Spleen (tissue), 11 donors: ENCODE measurements at regions not wholly inside any gene's neighbourhood (a gene's known extent, or its start where the extent isn't known, plus 50 kb on each side); places are given as distances from the start of the nearest gene placed in this dataset.

Experiments used
- DNase-seq: peaks from one replicate; pipeline ENCODE4 v3.0.0-alpha.2; 2020
- H3K27ac ChIP-seq, 8 donors: fragments of 200-600 bp; sonication (generic) in 7 of 8; 1 replicate in 4 of 8; 2 replicates in 4 of 8; pipeline versions ENCODE4 v1.5.0 to v1.8.0; 2016 to 2021; ENCODE audit warnings: inconsistent platforms in 4 of 8, mild to moderate bottlenecking in 4 of 8, moderate library complexity in 1 of 8
- H3K27me3 ChIP-seq, 7 donors: fragments of 200-600 bp; sonication (generic) in 6 of 7; replicated peaks in 1 of 7; 1 replicate in 4 of 7; 2 replicates in 3 of 7; pipeline versions ENCODE4 v1.5.0 to v1.8.0; 2016 to 2021; ENCODE audit warnings: inconsistent platforms in 3 of 7, mild to moderate bottlenecking in 1 of 7
- H3K36me3 ChIP-seq, 6 donors: fragments of 200-600 bp; sonication (generic) in 5 of 6; 1 replicate in 4 of 6; 2 replicates in 2 of 6; pipeline versions ENCODE4 v1.5.0 to v1.8.0; 2016 to 2021; ENCODE audit warnings: inconsistent platforms in 2 of 6
- H3K4me1 ChIP-seq, 6 donors: fragments of 200-600 bp; sonication (generic) in 5 of 6; 1 replicate in 3 of 6; 2 replicates in 3 of 6; pipeline versions ENCODE4 v1.5.0 to v1.8.0; 2016 to 2021; ENCODE audit warnings: inconsistent platforms in 3 of 6
- H3K4me3 ChIP-seq, 8 donors: fragments of 200-600 bp; sonication (generic) in 7 of 8; 1 replicate in 4 of 8; 2 replicates in 4 of 8; pipeline versions ENCODE4 v1.5.0 to v1.8.0; 2016 to 2021; ENCODE audit warnings: inconsistent platforms in 4 of 8, mild to moderate bottlenecking in 4 of 8, moderate library complexity in 2 of 8
- H3K9me3 ChIP-seq, 8 donors: fragments of 200-600 bp; sonication (generic) in 7 of 8; 1 replicate in 4 of 8; 2 replicates in 4 of 8; pipeline versions ENCODE4 v1.5.0 to v1.8.0; 2016 to 2021; ENCODE audit warnings: inconsistent platforms in 4 of 8
- CTCF ChIP-seq, 11 experiments: fragments of 200-600 bp in 7 of 11; fragments of 450-650 bp in 4 of 11; sonication (generic) in 4 of 11; IDR thresholded peaks in 8 of 11; conservative IDR thresholded peaks in 3 of 11; 1 replicate in 7 of 11; 2 replicates in 4 of 11; pipeline versions ENCODE4 v1.4.0 to v1.8.0; 2016 to 2021; ENCODE audit warnings: antibody characterized with exemption in 11 of 11, inconsistent platforms in 4 of 11, mild to moderate bottlenecking in 1 of 11
- POLR2A ChIP-seq, 3 donors: fragments of 450-650 bp; IDR thresholded peaks; one replicate each; pipeline ENCODE4 v1.5.1; 2017; ENCODE audit warnings: antibody characterized with exemption in 3 of 3, mild to moderate bottlenecking in 1 of 3
- POLR2AphosphoS5 ChIP-seq, 3 donors: sonication (generic); formaldehyde crosslinking; IDR thresholded peaks; one replicate each; pipeline ENCODE4 v1.5.1; 2017; ENCODE audit warnings: antibody characterized with exemption in 3 of 3
- WGBS, 5 donors: extraction: QIAGEN DNeasy Blood & Tissue Kit in 3 of 5; methylation state at CpG; one replicate each; pipeline versions ENCODE4 v1.1.5 to v1.1.7; 2013 to 2018; 5-methylcytosine and 5-hydroxymethylcytosine counted together
- intact Hi-C: fragments of 100-400 bp; cut with DNase I; formaldehyde crosslinking; loops from one replicate; pipeline ENCODE4 v1.15.0; 2023; ENCODE audit warnings: low total_unique reads
- donor health status: healthy with polysubstance abuse.
- donor health status: DM: no; HTN: no; CAD: no; lungs with moderate emphysema.
- donor health status: DM: no; HTN: no; CAD: no.
- donor health status: Bipolar disorder and iron deficiency.
- donor health status: healthy.
- donor health status: DM: no; HTN: no; CAD: no.
- donor health status: DM: yes; HTN: yes; CAD: no.

- H3K27ac ChIP-seq = no peak overlapping the region
- peaks cover 0 to 9% (median 2%) of the 10 kb centered on the region in 8 donors for H3K9me3 ChIP-seq
- no peaks in the 10 kb centered on the region for H3K36me3 ChIP-seq
- H3K4me3 ChIP-seq = no peak overlapping the region
- TF ChIP-seq POLR2A (IDR thresholded peaks at IDR 0.05) (no peak), POLR2AphosphoS5 (IDR thresholded peaks at IDR 0.05) (no peak), CTCF (IDR thresholded peaks at IDR 0.05 in 8 of 11, conservative IDR thresholded peaks at IDR 0.05 in 3 of 11) (no peak)
- intact Hi-C loops = no loop called here
- no peak for DNase-seq
- no peaks in the 10 kb centered on the region for H3K4me1 ChIP-seq
- H3K27me3 ChIP-seq = no peaks in the 10 kb centered on the region
Observed at GRCh38 chr4:129971419-129971818, 875.5 kb downstream of the C4orf33 start.

- Histone ChIP-seq H3K27me3 (no peaks in the 10 kb centered on the region), H3K4me1 (no peaks in the 10 kb centered on the region), H3K27ac (no peak overlapping the region), H3K9me3 (peaks cover 0 to 9% (median 2%) of the 10 kb centered on the region in 8 donors), H3K4me3 (no peak overlapping the region), H3K36me3 (no peaks in the 10 kb centered on the region)
- 76 to 94% (median 88%) methylated on average over 1 of the region's 1 CpG for WGBS, 5 donors
- intact Hi-C loops = no loop called here
- DNase-seq = no peak
- TF ChIP-seq CTCF (IDR thresholded peaks at IDR 0.05 in 8 of 11, conservative IDR thresholded peaks at IDR 0.05 in 3 of 11) (no peak), POLR2A (IDR thresholded peaks at IDR 0.05) (no peak), POLR2AphosphoS5 (IDR thresholded peaks at IDR 0.05) (no peak)
Observed at GRCh38 chr4:129972257-129972656, 876.3 kb downstream of the C4orf33 start.

- no peak for TF ChIP-seq POLR2A (IDR thresholded peaks at IDR 0.05)
- no peak for TF ChIP-seq CTCF (IDR thresholded peaks at IDR 0.05 in 8 of 11, conservative IDR thresholded peaks at IDR 0.05 in 3 of 11)
- TF ChIP-seq POLR2AphosphoS5 (IDR thresholded peaks at IDR 0.05) = no peak
- Histone ChIP-seq H3K27ac (no peak overlapping the region), H3K36me3 (no peaks in the 10 kb centered on the region), H3K4me1 (no peaks in the 10 kb centered on the region), H3K9me3 (peaks cover 0 to 6% (median under 1%) of the 10 kb centered on the region in 8 donors), H3K27me3 (no peaks in the 10 kb centered on the region), H3K4me3 (no peak overlapping the region)
- intact Hi-C loops = no loop called here
- no peak for DNase-seq
Observed at GRCh38 chr4:129974730-129975129, 878.8 kb downstream of the C4orf33 start.

- DNase-seq = no peak
- intact Hi-C loops = no loop called here
- Histone ChIP-seq H3K4me3 (no peak overlapping the region), H3K27ac (no peak overlapping the region), H3K4me1 (no peaks in the 10 kb centered on the region), H3K36me3 (no peaks in the 10 kb centered on the region), H3K27me3 (no peaks in the 10 kb centered on the region), H3K9me3 (no peaks in the 10 kb centered on the region)
- WGBS, 5 donors = 52 to 67% (median 59%) methylated on average over 4 of the region's 4 CpGs
- TF ChIP-seq POLR2AphosphoS5 (IDR thresholded peaks at IDR 0.05) (no peak), POLR2A (IDR thresholded peaks at IDR 0.05) (no peak), CTCF (IDR thresholded peaks at IDR 0.05 in 8 of 11, conservative IDR thresholded peaks at IDR 0.05 in 3 of 11) (no peak)
Observed at GRCh38 chr4:129978315-129978714, 882.4 kb downstream of the C4orf33 start.
